GM19455 (cell line): ENCODE measurements at regions not wholly inside any gene's neighbourhood (a gene's known extent, or its start where the extent isn't known, plus 50 kb on each side); places are given as distances from the start of the nearest gene placed in this dataset.

Experiments used
- ATAC-seq: cut with Tn5 transposase; IDR thresholded peaks from one replicate; pipeline ENCODE4 v1.9.1; 2021; ENCODE audit not compliant: unreplicated experiment

- ATAC-seq = no peak
Measured at GRCh38 chr13:39232401-39232980, 194.2 kb downstream of the NHLRC3 start.

- no peak for ATAC-seq
Measured at GRCh38 chr13:39232999-39233398, 194.7 kb downstream of the NHLRC3 start.

GRCh38 chr13:39233519-39233918 is 195.3 kb downstream of the NHLRC3 start:
- ATAC-seq = no peak

- no peak for ATAC-seq
Measured at GRCh38 chr13:39244561-39245230, 206.4 kb downstream of the NHLRC3 start.

GRCh38 chr13:39245688-39246087 is 207.4 kb downstream of the NHLRC3 start:
- ATAC-seq = no peak

GRCh38 chr13:39249982-39250381 is 211.7 kb downstream of the NHLRC3 start:
- no peak for ATAC-seq

- ATAC-seq = no peak
Measured at GRCh38 chr13:39250440-39250839, 212.2 kb downstream of the NHLRC3 start.

- ATAC-seq = no peak
Measured at GRCh38 chr13:39251340-39251739, 213.1 kb downstream of the NHLRC3 start.

GRCh38 chr13:39253774-39254173 is 215.5 kb downstream of the NHLRC3 start:
- ATAC-seq = no peak

- ATAC-seq = no peak
Measured at GRCh38 chr13:39254601-39255000, 216.3 kb downstream of the NHLRC3 start.

GRCh38 chr13:39257642-39258041 is 219.4 kb downstream of the NHLRC3 start:
- ATAC-seq = no peak

- ATAC-seq = no peak
Measured at GRCh38 chr13:39259371-39260140, 221.3 kb downstream of the NHLRC3 start.

GRCh38 chr13:39263033-39263432 is 224.8 kb downstream of the NHLRC3 start:
- peak; percentile 82 for ATAC-seq

GRCh38 chr13:39263531-39263930 is 225.3 kb downstream of the NHLRC3 start:
- no peak for ATAC-seq

- ATAC-seq = no peak
Measured at GRCh38 chr13:39266426-39266825, 228.2 kb downstream of the NHLRC3 start.

GRCh38 chr13:39268398-39268797 is 230.1 kb downstream of the NHLRC3 start:
- ATAC-seq = no peak

- ATAC-seq = no peak
Measured at GRCh38 chr13:39269004-39269403, 230.7 kb downstream of the NHLRC3 start.

- no peak for ATAC-seq
Measured at GRCh38 chr13:39269411-39269810, 231.2 kb downstream of the NHLRC3 start.

- no peak for ATAC-seq
Measured at GRCh38 chr13:39272994-39273393, 234.7 kb downstream of the NHLRC3 start.

GRCh38 chr13:39273953-39274738 is 235.9 kb downstream of the NHLRC3 start:
- no peak for ATAC-seq

- no peak for ATAC-seq
Measured at GRCh38 chr13:39274739-39275325, 236.6 kb downstream of the NHLRC3 start.
